Fibroblast of pulmonary artery (primary cell): ENCODE measurements at regions not wholly inside any gene's neighbourhood (a gene's known extent, or its start where the extent isn't known, plus 50 kb on each side); places are given as distances from the start of the nearest gene placed in this dataset.
"Not testable (repeated sequence)": the region's sequence is repeated elsewhere in the genome, so short reads cannot be mapped to it uniquely, and the experiment has no call there.

Experiments
- DNase-seq: peaks from one replicate; pipeline ENCODE4 v3.0.0-alpha.2; 2010; ENCODE audit warnings: low read depth
- H3K4me3 ChIP-seq: replicated peaks from 2 replicates; pipeline ENCODE4 v1.5.1; 2011; ENCODE audit warnings: low read depth, mild to moderate bottlenecking, control low read depth, low read length, moderate library complexity
- TF ChIP-seq, protein P1 (sequence below): IDR thresholded peaks from 2 replicates; pipeline ENCODE4 v1.5.1; 2011; ENCODE audit warnings: mild to moderate bottlenecking, control low read depth, low read length, inconsistent platforms; ENCODE audit errors: missing control alignments

DNA sequence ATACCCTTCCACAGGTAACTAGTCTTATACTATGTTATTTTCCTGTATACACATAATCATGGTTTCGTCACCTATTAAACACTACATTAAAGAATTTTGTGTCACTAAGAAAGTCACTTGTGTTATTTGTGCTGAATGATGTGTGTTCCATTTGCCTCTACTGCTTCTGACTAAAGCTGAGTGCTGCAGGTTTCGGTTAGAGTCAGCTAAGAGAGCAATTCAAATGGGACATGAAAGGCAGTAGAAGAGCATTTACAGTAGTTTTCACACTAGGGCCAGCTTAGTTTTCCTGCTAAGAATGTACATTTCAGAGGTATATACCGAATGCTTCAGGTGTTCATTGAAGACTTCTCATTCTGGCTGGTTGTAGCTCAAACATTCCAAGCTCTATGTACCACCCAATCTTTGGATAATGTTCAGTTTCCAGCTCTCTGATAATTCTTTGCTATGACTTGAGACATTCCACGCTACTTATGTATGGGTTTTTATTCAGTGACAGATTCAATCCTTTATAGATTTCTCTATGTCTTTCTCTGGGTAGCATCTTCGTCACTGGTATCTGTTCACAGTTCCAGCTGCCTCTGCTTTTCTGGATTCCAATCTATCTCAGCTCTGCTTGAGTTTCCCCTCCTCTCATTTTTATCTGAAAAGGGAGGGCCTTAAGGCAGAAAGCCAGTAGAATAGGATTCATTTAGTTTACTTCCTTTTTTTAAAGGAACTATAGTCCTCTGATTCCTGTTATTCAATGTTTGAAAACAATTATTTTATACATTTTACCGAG lies 164.4 kb downstream of the CXXC4 start:
- TF ChIP-seq, protein P1, sequence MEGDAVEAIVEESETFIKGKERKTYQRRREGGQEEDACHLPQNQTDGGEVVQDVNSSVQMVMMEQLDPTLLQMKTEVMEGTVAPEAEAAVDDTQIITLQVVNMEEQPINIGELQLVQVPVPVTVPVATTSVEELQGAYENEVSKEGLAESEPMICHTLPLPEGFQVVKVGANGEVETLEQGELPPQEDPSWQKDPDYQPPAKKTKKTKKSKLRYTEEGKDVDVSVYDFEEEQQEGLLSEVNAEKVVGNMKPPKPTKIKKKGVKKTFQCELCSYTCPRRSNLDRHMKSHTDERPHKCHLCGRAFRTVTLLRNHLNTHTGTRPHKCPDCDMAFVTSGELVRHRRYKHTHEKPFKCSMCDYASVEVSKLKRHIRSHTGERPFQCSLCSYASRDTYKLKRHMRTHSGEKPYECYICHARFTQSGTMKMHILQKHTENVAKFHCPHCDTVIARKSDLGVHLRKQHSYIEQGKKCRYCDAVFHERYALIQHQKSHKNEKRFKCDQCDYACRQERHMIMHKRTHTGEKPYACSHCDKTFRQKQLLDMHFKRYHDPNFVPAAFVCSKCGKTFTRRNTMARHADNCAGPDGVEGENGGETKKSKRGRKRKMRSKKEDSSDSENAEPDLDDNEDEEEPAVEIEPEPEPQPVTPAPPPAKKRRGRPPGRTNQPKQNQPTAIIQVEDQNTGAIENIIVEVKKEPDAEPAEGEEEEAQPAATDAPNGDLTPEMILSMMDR: no peak
- no peak overlapping the region for H3K4me3 ChIP-seq
- no peak for DNase-seq

DNA sequence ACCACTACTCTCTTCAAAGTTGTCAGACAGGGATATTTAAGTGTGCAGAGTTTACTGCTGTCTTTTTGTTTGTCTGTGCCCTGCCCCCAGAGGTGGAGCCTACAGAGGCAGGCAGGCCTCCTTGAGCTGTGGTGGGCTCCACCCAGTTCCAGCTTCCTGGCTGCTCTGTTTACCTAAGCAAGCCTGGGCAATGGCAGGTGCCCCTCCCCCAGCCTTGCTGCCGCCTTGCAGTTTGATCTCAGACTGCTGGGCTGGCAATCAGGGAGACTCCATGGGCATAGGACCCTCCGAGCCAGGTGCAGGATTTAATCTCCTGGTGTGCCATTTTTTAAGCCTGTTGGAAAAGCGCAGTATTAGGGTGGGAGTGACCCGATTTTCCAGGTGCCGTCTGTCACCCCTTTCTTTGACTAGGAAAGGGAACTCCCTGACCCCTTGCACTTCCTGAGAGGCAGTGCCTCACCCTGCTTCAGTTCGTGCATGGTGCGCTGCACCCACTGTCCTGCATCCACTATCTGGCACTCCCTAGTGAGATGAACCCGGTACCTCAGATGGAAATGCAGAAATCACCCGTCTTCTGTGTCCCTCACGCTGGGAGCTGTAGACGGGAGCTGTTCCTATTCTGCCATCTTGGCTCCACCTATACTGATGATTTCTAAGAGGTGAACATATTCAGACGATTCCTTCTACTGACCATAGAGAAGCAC lies 167.6 kb downstream of the CXXC4 start:
- H3K4me3 ChIP-seq, DNase-seq: not testable (repeated sequence)

DNA sequence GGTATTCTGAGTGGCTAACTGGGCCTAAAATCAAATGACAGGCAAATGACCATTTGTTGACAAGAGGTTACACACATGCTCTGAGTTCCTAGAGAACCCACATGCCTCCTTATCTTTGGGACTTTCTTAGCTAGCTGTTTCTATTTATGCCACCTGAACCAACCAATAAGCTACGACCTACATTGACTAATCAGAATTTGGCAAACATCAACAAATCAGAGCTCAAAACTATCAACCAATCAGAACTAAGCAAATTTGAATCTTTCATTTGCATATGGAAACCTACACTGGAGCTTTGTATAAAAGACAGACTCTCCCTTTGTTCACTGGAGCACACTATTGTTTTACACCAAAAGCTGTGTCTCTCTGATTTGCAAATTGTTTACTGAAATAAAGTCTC lies 192.0 kb downstream of the CXXC4 start:
- no peak overlapping the region for H3K4me3 ChIP-seq
- TF ChIP-seq, protein P1: no peak
- DNase-seq: no peak

DNA sequence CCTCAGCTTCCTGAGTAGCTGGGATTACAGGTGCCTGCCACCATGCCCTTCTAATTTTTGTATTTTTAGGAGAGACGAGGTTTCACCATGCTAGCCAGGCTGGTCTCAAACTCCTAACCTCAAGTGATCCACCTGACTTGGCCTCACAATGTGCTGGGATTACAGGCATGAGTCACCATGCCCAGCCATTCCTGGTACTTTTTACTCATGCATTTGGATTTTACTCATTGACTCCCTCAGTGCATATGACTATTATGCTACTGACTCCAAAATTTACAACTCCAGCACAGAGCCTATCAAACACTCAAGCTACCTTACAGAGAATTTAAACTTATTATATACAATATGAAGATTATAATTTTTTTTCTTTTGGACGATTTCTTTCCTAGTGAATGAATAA lies 199.9 kb downstream of the CXXC4 start:
- no peak overlapping the region for H3K4me3 ChIP-seq
- DNase-seq: no peak
- TF ChIP-seq, protein P1: no peak

DNA sequence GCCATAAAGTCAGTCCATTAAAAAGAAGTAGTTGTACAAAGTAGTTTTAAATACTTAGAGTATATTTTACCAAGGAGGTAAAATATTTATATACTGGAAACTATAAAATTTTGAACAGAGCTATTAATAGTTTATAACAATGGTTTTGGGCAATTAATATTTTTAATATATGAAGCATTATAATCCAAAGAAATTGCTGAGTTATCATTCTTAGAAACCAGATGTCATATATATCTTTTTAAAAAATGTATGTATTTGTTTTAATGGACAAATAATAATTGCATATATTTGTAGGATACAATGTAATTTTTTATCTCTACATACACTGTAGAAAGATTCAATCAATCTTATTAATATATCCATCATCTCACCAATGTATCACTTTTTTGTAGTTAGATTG lies 207.8 kb downstream of the CXXC4 start:
- no peak overlapping the region for H3K4me3 ChIP-seq
- TF ChIP-seq, protein P1: no peak
- DNase-seq: no peak

DNA sequence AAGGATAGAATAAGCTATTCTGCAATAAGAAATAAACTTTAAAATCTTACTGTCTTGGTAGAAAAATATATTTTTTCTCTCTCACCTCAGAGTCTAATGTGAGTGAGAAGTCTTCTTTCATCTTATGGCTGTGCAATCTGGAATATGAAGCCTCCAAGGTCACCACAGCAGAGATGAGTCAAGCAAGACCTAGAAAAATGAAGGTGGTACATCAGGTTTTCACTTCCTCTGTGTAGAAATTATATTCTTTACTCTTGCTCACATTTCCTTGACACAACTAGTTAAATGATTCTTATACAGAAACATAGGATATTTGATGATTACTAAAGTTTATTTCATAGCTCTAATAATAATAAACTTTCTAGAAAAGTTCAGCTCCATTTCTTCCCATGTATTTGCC lies 211.4 kb downstream of the CXXC4 start:
- TF ChIP-seq, protein P1: no peak
- DNase-seq: no peak
- no peak overlapping the region for H3K4me3 ChIP-seq

DNA sequence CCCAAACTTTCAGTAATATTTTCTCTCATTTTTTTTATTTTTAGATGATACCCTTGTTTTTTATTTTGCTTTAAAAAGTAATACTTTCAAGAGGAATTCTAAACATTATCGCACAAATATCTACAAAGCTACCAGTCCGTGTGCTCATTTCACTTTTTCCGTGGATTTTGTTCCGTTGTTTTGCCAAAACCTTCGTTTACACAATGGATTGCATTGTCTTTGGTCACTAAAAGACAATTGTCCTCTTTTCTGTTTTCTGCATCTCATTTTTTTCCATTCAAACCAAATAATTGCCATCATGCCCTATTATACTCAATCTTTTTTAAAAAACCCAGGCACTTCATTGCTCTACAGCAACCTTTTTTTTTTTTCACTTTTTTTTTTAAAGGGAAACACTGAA lies 214.9 kb downstream of the CXXC4 start:
- TF ChIP-seq, protein P1: no peak
- no peak for DNase-seq
- H3K4me3 ChIP-seq: no peak overlapping the region
